H9 (cell line): ENCODE measurements at regions not wholly inside any gene's neighbourhood (a gene's known extent, or its start where the extent isn't known, plus 50 kb on each side); places are given as distances from the start of the nearest gene placed in this dataset.
A peak's percentile ranks its signal among the peaks of the same experiment; 100 is the strongest.

Experiments
- DNase-seq: peaks from one replicate; pipeline ENCODE4 v3.0.0-alpha.2; 2017
- H2AFZ ChIP-seq: one replicate; pipeline ENCODE4 v1.6.1; 2013; ENCODE audit warnings: mild to moderate bottlenecking, low read length, control low read depth, moderate library complexity
- H2AK5ac ChIP-seq: 2 replicates; pipeline ENCODE4 v1.6.1; 2013; ENCODE audit warnings: low read length, control low read depth, mixed read lengths; ENCODE audit not compliant: insufficient read length
- H2BK120ac ChIP-seq: one replicate; pipeline ENCODE4 v1.6.1; 2013; ENCODE audit warnings: low read depth, mild to moderate bottlenecking, low read length, control low read depth, inconsistent platforms; ENCODE audit not compliant: poor library complexity, severe bottlenecking
- H2BK12ac ChIP-seq: 2 replicates; pipeline ENCODE4 v1.6.1; 2013; ENCODE audit warnings: low read length, control low read depth, mixed read lengths, low read depth; ENCODE audit not compliant: insufficient read length
- H2BK15ac ChIP-seq: 2 replicates; pipeline ENCODE4 v1.6.1; 2013; ENCODE audit warnings: low read depth, low read length, control low read depth
- H2BK20ac ChIP-seq: one replicate; pipeline ENCODE4 v1.6.1; 2013; ENCODE audit warnings: low read depth, mild to moderate bottlenecking, low read length, control low read depth, inconsistent platforms; ENCODE audit not compliant: poor library complexity, severe bottlenecking
- H2BK5ac ChIP-seq: 2 replicates; pipeline ENCODE4 v1.6.1; 2013; ENCODE audit warnings: low read length, control low read depth, mixed read lengths; ENCODE audit not compliant: insufficient read length
- H3K14ac ChIP-seq: 2 replicates; pipeline ENCODE4 v1.6.1; 2013; ENCODE audit warnings: low read length, control low read depth; ENCODE audit not compliant: insufficient read depth
- H3K18ac ChIP-seq: 2 replicates; pipeline ENCODE4 v1.6.1; 2013; ENCODE audit warnings: low read depth, mild to moderate bottlenecking, mixed read lengths, low read length, control low read depth; ENCODE audit not compliant: insufficient read length
- H3K23ac ChIP-seq: 2 replicates; pipeline ENCODE4 v1.6.1; 2013; ENCODE audit warnings: low read length, control low read depth, mixed read lengths, low read depth; ENCODE audit not compliant: insufficient read length
- H3K23me2 ChIP-seq: 2 replicates; pipeline ENCODE4 v1.6.1; 2013; ENCODE audit warnings: low read depth, mild to moderate bottlenecking, mixed read lengths, low read length, control low read depth; ENCODE audit not compliant: insufficient read length, poor library complexity, severe bottlenecking
- H3K27ac ChIP-seq: 2 replicates; pipeline ENCODE4 v1.5.1; 2013; ENCODE audit warnings: low read length, control low read depth, mixed read lengths, low read depth; ENCODE audit not compliant: insufficient read length
- H3K27me3 ChIP-seq: 2 replicates; pipeline ENCODE4 v1.6.1; 2013; ENCODE audit warnings: low read length, control low read depth, inconsistent platforms; ENCODE audit not compliant: insufficient read depth
- H3K4ac ChIP-seq: 2 replicates; pipeline ENCODE4 v1.6.1; 2013; ENCODE audit warnings: low read depth, mild to moderate bottlenecking, control low read depth, inconsistent platforms, low read length, moderate library complexity
- H3K4me1 ChIP-seq: 2 replicates; pipeline ENCODE4 v1.6.1; 2013; ENCODE audit warnings: low read length, control low read depth, inconsistent platforms; ENCODE audit not compliant: insufficient read depth
- H3K4me2 ChIP-seq: 2 replicates; pipeline ENCODE4 v1.6.1; 2013; ENCODE audit warnings: low read length, control low read depth, mixed read lengths; ENCODE audit not compliant: insufficient read length, insufficient read depth
- H3K56ac ChIP-seq: 2 replicates; pipeline ENCODE4 v1.6.1; 2013; ENCODE audit warnings: low read depth, mild to moderate bottlenecking, mixed read lengths, low read length, control low read depth; ENCODE audit not compliant: insufficient read length
- H3K79me1 ChIP-seq: 2 replicates; pipeline ENCODE4 v1.6.1; 2013; ENCODE audit warnings: low read depth, mild to moderate bottlenecking, moderate library complexity, low read length, control low read depth, inconsistent platforms; ENCODE audit not compliant: insufficient read depth, poor library complexity, severe bottlenecking
- H3K79me2 ChIP-seq: 2 replicates; pipeline ENCODE4 v1.6.1; 2013; ENCODE audit warnings: low read length, control low read depth, inconsistent platforms; ENCODE audit not compliant: insufficient read depth
- H3K9ac ChIP-seq: 2 replicates; pipeline ENCODE4 v1.6.1; 2013; ENCODE audit warnings: low read length, control low read depth, mixed read lengths; ENCODE audit not compliant: insufficient read length; ENCODE audit errors: extremely low read depth
- H3K9me3 ChIP-seq: one replicate; pipeline ENCODE4 v1.6.1; 2013; ENCODE audit warnings: low read depth, low read length, inconsistent platforms; ENCODE audit not compliant: control insufficient read depth
- H3T11ph ChIP-seq: one replicate; pipeline ENCODE4 v1.6.1; 2013; ENCODE audit warnings: mild to moderate bottlenecking, low read length, control low read depth, inconsistent platforms
- H4K20me1 ChIP-seq: one replicate; pipeline ENCODE4 v1.6.1; 2013; ENCODE audit not compliant: control insufficient read depth, insufficient read length, insufficient read depth
- H4K5ac ChIP-seq: 2 replicates; pipeline ENCODE4 v1.6.1; 2013; ENCODE audit warnings: low read depth, mild to moderate bottlenecking, mixed read lengths, low read length, control low read depth; ENCODE audit not compliant: insufficient read length
- H4K8ac ChIP-seq: replicated peaks from 2 replicates; pipeline ENCODE4 v1.6.1; 2013; ENCODE audit warnings: low read length, control low read depth, mixed read lengths, low read depth; ENCODE audit not compliant: insufficient read length
- H4K91ac ChIP-seq: 2 replicates; pipeline ENCODE4 v1.6.1; 2013; ENCODE audit warnings: low read depth, mild to moderate bottlenecking, moderate library complexity, mixed read lengths, low read length, control low read depth; ENCODE audit not compliant: insufficient read length
- H3K27ac Mint-ChIP-seq, 3 experiments: 2 replicates in 2 of 3; 3 replicates in 1 of 3; pipeline ENCODE4 v1.8.0; 2020 to 2021; ENCODE audit warnings: mixed read lengths in 3 of 3, mild to moderate bottlenecking in 1 of 3, moderate library complexity in 1 of 3
- H3K27me3 Mint-ChIP-seq: 2 replicates; pipeline ENCODE4 v1.8.0; 2021; ENCODE audit warnings: low read depth, mild to moderate bottlenecking, moderate library complexity, mixed read lengths
- H3K36me3 Mint-ChIP-seq, 3 experiments: 2 replicates in 2 of 3; 3 replicates in 1 of 3; pipeline ENCODE4 v1.8.0; 2020 to 2021; ENCODE audit warnings: low read depth in 3 of 3, mixed read lengths in 3 of 3; ENCODE audit not compliant: insufficient read depth in 1 of 3
- H3K4me1 Mint-ChIP-seq, 2 experiments: 2 replicates each; pipeline ENCODE4 v1.8.0; 2020; ENCODE audit warnings: mixed read lengths in 2 of 2
- H3K4me3 Mint-ChIP-seq, 2 experiments: 2 replicates in 1 of 2; 3 replicates in 1 of 2; pipeline ENCODE4 v1.8.0; 2020 to 2021; ENCODE audit warnings: mild to moderate bottlenecking in 2 of 2, mixed read lengths in 2 of 2, moderate library complexity in 1 of 2
- H3K9me3 Mint-ChIP-seq, 2 experiments: 2 replicates in 1 of 2; 3 replicates in 1 of 2; pipeline ENCODE4 v1.8.0; 2020; ENCODE audit warnings: mild to moderate bottlenecking in 2 of 2, mixed read lengths in 2 of 2, moderate library complexity in 1 of 2
- WGBS: extraction: QIAGEN DNeasy Blood & Tissue Kit; methylation state at CpG from one replicate; pipeline ENCODE4 v1.1.7; 2013; ENCODE audit warnings: missing lambda C conversion rate, low lambda C conversion rate, mixed read lengths; ENCODE audit not compliant: insufficient read length; ENCODE audit errors: extremely low coverage; 5-methylcytosine and 5-hydroxymethylcytosine counted together
- TF ChIP-seq, protein P1 (sequence below): fragments of 200-600 bp; sonication (generic); conservative IDR thresholded peaks from 3 replicates; pipeline ENCODE4 v1.8.0; 2021; ENCODE audit warnings: antibody characterized with exemption, mild to moderate bottlenecking

DNA sequence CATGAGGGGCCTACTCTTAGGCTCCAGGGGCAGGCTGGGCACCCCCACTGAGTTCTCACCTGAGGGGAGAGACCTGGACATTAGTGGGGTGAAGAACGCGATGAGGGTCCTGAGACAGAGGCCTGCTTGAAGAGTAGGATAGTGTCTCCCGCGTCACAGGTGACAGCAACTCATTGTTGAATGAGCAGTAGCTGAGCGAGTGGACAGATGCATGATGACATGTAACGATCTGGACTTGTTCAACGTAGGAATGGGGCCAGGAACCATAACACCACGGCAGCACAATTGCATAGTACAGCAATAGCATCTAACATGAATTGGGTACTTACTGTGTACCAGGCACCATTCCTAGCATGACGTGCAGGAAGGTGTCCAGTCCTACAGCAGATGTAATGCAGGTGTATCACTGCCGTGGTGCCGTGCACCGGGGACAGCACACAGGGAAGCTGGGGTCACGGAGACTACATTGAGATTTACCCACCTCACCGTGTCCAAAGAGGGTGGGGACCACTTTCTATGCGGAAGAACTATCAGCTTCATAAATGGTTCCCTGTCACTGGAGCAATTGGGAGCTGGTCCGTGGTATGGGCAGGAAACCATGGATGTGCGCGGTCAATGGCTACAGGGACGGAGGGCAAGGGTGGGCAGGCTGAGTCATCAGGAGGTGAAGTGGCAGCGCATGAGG lies 1019.1 kb downstream of the TBC1D22A start:
- TF ChIP-seq, protein P1, sequence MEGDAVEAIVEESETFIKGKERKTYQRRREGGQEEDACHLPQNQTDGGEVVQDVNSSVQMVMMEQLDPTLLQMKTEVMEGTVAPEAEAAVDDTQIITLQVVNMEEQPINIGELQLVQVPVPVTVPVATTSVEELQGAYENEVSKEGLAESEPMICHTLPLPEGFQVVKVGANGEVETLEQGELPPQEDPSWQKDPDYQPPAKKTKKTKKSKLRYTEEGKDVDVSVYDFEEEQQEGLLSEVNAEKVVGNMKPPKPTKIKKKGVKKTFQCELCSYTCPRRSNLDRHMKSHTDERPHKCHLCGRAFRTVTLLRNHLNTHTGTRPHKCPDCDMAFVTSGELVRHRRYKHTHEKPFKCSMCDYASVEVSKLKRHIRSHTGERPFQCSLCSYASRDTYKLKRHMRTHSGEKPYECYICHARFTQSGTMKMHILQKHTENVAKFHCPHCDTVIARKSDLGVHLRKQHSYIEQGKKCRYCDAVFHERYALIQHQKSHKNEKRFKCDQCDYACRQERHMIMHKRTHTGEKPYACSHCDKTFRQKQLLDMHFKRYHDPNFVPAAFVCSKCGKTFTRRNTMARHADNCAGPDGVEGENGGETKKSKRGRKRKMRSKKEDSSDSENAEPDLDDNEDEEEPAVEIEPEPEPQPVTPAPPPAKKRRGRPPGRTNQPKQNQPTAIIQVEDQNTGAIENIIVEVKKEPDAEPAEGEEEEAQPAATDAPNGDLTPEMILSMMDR, result no peak
- H3K27ac Mint-ChIP-seq, result peak overlapping the region in 1 of 3 experiments; percentile 60; a peak in 1 of 7 replicates
- H3K56ac ChIP-seq, result no peak overlapping the region

More for the DNA sequence above, 1019.1 kb downstream of the TBC1D22A start:
- Histone ChIP-seq H3K27me3 (no peaks in the 10 kb centered on the region), H2BK15ac (no peak overlapping the region), H3K14ac (no peak overlapping the region), H2AK5ac (no peak overlapping the region), H2BK120ac (no peak overlapping the region), H3K23me2 (no peaks in the 10 kb centered on the region), H4K91ac (no peak overlapping the region), H3K79me2 (no peaks in the 10 kb centered on the region), H2BK12ac (no peak overlapping the region), H4K5ac (no peak overlapping the region), H3K9ac (no peak overlapping the region), H3K18ac (no peak overlapping the region), H2BK5ac (no peak overlapping the region), H3K4me2 (no peak overlapping the region), H3K4ac (no peak overlapping the region), H3K23ac (no peak overlapping the region), H3K4me1 (no peaks in the 10 kb centered on the region), H3T11ph (no peak overlapping the region), H4K20me1 (no peaks in the 10 kb centered on the region), H3K27ac (no peak overlapping the region), H4K8ac (no peak overlapping the region), H2BK20ac (no peak overlapping the region), H3K9me3 (no peaks in the 10 kb centered on the region), H2AFZ (no peak overlapping the region), H3K79me1 (no peaks in the 10 kb centered on the region)
- H3K9me3 Mint-ChIP-seq, result peaks cover 3 to 12% of the 10 kb centered on the region in 2 experiments; a peak in 3 of 5 replicates
- peaks cover 0 to 3% (median 0%) of the 10 kb centered on the region in 3 experiments; a peak in 1 of 7 replicates for H3K36me3 Mint-ChIP-seq
- peaks cover 45% of the 10 kb centered on the region for H3K27me3 Mint-ChIP-seq
- H3K4me1 Mint-ChIP-seq, result peaks cover 7 to 15% of the 10 kb centered on the region in 2 experiments
- no peak for DNase-seq
- no CpG with 5 or more reads among the region's 20 CpGs for WGBS
- H3K4me3 Mint-ChIP-seq, result no peak overlapping the region
